ENCODE measurements at regions not wholly inside any gene's neighbourhood (a gene's known extent, or its start where the extent isn't known, plus 50 kb on each side); places are given as distances from the start of the nearest gene placed in this dataset.
"Not testable (repeated sequence)": the region's sequence is repeated elsewhere in the genome, so short reads cannot be mapped to it uniquely, and the experiment has no call there.

GRCh38 chr10:124241510-124241909 lies 148.1 kb upstream of the CHST15 start:
- TF ChIP-seq CTCF (IDR thresholded peaks at IDR 0.05; ENCODE audit: low read depth, low read length, poor library complexity, severe bottlenecking); EZH2phosphoT487 (IDR thresholded peaks at IDR 0.05; ENCODE audit: borderline replicate concordance, low read length): not testable (repeated sequence)
